GM12801 (cell line): ENCODE measurements at regions not wholly inside any gene's neighbourhood (a gene's known extent, or its start where the extent isn't known, plus 50 kb on each side); places are given as distances from the start of the nearest gene placed in this dataset.

Source experiments
- CTCF ChIP-seq: IDR thresholded peaks from one replicate; pipeline ENCODE4 v1.5.1; 2011; ENCODE audit warnings: control low read depth; ENCODE audit not compliant: insufficient read length; ENCODE audit errors: extremely low read depth

DNA sequence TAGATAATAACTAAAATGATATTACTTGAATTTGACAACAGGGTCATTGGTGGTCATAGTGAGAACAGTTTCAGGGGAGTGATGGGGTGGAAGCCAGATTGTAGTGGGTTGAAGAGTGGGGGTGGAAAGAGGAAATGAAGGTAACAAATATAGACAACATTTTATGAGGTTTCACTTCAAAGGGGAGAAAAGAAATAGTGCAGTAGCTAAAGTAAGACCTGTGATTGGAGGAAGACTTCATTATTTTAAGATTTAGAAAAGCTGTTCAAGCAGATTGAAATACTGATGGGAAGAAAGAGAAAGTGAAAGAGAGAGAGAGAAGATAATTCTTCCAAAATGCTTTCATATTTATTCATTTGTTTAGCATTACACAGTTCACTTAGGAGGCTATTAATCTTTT lies 52.0 kb upstream of the KCNA3 start:
- TF ChIP-seq CTCF = no peak
